ENCODE measurements at regions not wholly inside any gene's neighbourhood (a gene's known extent, or its start where the extent isn't known, plus 50 kb on each side); places are given as distances from the start of the nearest gene placed in this dataset.
A peak's percentile ranks its signal among the peaks of the same experiment; 100 is the strongest.

- DNase-seq (ENCODE audit: low spot score) = no peak
Measured at GRCh38 chr10:128617532-128617931, 491.3 kb upstream of the MKI67 start.

GRCh38 chr10:128622706-128623105 is 496.5 kb upstream of the MKI67 start:
- no peak for DNase-seq (ENCODE audit: low spot score)

GRCh38 chr10:128623776-128624175 is 497.6 kb upstream of the MKI67 start:
- DNase-seq (ENCODE audit: low spot score) = no peak

DNA sequence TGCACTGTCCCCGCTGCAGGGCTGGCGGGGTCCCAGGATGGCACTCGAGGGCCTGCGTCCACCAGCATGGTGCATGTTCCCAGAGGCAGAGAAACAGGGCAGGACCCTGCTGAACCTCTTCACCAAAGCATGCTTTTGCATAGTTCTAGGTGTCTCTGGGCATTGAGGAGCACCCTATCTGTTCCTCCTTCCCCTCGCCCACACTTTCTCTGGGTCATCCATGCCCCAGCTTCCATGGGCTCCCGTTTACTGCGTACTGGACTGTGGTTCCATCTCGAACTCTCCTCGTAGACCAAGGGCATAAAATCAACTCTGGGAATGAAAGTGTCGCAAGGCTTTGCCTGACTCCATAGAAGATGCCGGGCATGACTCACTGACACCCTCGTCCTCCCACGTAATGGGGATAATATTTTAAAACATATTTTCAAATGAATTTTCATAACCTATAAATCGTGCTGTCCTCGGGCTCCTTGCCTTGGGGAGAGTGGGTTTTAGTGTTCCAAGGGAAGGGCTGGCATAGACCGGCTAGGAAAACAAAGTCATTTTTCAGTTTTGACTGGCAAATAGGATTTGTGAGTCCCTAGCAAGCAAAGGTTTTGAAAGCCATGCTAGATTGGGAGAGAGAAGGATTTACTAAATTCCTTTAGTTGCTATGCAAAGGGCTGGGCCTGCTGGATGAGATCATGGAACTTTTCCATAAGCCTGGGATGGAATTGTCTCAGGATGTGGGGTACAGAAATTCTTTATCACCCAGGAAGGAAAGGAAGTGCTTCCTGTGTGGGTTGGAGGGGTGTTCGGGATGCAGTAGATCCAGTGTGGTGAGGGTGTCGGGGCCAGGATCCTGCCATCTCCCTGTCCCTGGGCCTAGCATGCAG is 498.7 kb upstream of the MKI67 start:
- DNase-seq (ENCODE audit: low spot score) = no peak

DNA sequence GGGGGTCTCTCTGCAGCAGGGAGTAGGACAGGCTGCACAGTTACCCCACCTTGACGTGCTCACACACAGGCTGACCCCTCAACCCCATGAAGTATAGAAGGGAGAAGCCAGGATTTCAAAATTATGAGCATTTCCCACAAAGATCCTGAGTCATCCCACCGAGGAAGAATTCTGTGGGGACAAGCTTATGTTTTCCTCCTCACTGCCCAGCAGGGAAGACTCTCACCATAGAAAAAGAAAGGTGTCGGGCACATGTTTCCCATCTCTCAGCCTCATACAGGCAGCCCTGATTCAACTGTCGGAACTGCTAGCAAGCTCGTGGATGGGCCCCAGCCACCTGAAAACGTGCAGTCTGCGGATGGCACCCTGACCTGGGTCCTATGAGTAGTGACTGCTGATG is 499.7 kb upstream of the MKI67 start:
- no peak for DNase-seq (ENCODE audit: low spot score)

DNA sequence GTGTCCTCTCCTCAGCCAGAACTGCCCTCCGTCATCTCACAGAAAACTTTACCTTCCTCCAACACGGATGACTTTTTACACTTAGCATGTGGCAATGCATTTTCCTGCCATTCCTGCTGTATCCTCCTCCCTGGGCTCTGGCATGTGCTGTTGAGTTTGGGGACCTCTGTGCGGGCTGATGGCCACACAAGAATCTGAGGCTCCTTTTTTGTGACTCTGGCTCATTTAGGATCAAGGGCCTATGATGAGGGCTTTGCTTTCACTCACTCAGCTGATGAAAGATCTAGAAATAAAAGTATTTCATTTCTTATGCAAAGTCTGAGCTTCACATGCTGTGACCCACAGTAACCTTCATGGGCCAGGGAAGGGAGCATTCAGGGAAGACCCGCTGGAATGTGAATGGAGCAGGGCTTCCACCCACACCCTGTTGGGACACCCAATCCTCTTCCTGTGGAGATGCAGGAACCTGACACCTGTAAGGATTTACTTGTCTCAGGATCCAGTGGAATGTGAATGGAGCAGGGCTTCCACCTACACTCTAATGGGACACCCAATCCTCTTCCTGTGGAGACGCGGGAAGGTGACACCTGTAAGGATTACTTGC is 500.3 kb upstream of the MKI67 start:
- DNase-seq (ENCODE audit: low spot score) = peak; percentile 71

DNA sequence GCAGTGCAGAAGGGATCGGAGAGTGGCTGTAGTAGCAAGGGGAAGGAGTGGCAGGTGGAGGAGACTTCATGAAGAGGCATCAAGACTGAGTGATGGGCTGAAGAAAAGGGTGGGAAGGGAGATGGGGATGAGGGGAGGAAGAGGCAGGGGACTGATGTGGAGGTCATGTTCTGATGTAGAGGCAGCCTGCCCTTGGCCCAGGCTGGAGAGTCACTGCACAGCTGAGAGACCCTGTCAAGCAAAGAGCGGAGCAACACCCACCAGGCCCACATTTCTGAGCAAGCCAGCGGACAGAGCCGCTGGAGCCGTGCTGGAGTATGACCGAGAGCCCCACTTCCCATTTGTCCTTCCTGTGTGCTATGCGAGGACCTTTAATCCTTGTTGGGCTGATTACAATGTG is 501.6 kb upstream of the MKI67 start:
- no peak for DNase-seq (ENCODE audit: low spot score)

GRCh38 chr10:128628252-128628651 is 502.0 kb upstream of the MKI67 start:
- DNase-seq (ENCODE audit: low spot score) = no peak

GRCh38 chr10:128629111-128630096 is 503.2 kb upstream of the MKI67 start:
- peak; percentile 86 for DNase-seq (ENCODE audit: low spot score)

- peak; percentile 58 for DNase-seq (ENCODE audit: low spot score)
Measured at GRCh38 chr10:128630787-128631252, 504.6 kb upstream of the MKI67 start.

DNA sequence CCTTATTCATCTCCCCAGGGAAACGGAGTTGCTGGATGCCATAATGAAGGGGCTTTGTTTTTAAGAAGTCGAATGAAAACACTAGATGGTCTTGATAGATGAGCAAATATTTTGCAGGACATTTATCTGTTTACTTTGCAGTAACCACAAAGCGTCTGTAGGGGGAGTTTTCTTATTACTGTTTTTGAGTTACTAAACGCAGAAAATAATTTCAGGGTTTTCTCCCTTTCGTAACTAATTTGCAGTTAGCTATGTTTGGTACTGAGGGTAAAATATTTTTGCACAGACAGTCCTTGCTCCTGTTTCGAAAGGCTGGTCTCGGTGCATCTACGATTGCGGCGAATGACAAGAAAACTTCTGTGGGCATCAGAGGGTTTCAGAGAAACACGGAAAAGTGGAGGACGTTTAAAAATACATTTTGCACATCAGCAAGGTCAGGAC is 505.6 kb upstream of the MKI67 start:
- no peak for DNase-seq (ENCODE audit: low spot score)

DNA sequence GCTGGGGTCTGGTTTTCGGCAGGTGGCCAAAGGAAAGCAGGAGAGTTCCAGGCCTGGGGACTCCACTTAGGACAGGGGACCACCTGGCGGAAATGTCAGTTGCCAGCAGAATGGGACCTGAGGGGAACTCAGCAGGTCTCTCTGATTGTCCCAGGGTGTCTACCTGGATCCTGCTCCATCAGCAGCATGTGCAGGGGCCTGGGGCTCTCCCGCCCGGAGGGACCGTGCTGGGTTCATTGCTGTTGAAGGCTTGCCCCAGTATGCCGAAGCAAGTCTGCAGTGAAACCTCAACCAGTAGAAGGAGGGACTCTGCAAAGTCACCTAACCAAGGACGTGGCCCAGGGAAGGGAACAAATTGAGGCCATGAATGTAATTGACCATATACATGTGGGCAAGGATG is 506.5 kb upstream of the MKI67 start:
- DNase-seq (ENCODE audit: low spot score) = no peak

DNA sequence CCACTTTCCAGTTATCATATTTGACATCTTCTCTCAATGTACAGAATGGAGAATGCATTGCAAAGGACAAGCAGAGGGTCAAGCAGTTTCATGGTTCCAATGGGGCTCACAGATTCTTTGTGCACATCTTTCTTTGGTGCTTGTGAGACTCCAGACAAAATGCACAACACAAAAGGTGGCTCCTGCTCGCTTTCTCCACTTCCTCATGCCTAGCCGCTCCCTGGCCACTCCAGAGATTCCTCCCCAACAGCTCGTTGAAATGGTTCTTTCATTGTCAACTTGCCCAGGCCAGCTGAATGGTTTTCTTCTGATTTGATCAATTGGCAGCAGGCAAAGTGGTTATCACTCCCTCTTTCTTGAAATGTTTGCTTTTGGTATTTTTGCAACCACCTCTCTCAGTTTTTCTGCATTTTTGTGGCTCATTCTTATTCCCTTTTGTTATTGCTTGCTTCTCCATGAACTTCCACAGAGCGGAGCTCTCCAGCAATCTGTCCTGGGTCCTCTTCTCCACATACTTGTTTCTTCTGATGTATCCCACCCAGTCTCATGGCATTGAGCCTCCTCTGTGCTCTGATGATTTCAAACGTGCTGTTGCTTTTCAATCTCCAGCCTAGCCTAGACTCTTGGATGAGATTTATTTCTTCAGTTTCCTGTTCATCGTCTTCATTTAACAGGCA is 507.8 kb upstream of the MKI67 start:
- DNase-seq (ENCODE audit: low spot score) = no peak

GRCh38 chr10:128642023-128642422 is 515.8 kb upstream of the MKI67 start:
- DNase-seq (ENCODE audit: low spot score) = no peak

- DNase-seq (ENCODE audit: low spot score) = no peak
Measured at GRCh38 chr10:128642502-128642901, 516.3 kb upstream of the MKI67 start.

DNA sequence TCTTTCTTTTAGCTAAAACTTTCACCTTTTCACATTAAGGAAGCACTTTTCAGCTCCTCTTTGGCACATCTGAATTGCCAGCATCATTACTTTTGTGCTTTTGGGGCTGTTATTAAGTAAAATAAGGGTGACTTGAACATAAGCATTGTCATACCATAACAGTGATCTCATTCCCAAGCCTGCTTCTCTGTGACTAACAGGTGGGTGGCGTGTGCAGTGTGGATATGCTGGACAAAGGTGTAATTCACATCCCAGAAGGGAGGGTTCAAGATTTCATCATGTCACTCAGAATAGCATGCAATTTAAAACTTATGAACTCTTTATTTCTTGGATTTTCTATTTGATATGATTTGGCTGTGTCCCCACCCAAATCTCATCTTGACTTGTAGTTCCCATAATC is 517.4 kb upstream of the MKI67 start:
- DNase-seq (ENCODE audit: low spot score) = no peak

DNA sequence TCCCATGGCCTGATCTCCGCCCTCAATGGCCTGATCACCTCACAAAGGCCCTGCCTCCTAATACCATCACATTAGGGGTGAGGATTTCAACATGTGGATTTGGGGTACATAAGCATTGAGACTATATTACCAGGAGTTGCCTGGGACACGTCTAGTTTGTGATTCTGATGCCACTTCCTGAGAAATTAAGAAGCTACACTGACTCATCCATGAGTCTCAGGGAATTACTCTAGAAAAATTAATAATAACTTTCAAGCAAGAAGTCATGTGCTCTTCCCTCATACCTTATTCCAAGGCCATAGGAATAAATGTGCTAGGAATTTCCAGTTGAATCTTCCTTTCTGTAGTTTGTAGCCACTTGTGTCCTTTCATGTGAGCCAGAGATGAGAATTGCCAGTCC is 519.3 kb upstream of the MKI67 start:
- DNase-seq (ENCODE audit: low spot score) = no peak

- no peak for DNase-seq (ENCODE audit: low spot score)
Measured at GRCh38 chr10:128646956-128647355, 520.7 kb upstream of the MKI67 start.

DNA sequence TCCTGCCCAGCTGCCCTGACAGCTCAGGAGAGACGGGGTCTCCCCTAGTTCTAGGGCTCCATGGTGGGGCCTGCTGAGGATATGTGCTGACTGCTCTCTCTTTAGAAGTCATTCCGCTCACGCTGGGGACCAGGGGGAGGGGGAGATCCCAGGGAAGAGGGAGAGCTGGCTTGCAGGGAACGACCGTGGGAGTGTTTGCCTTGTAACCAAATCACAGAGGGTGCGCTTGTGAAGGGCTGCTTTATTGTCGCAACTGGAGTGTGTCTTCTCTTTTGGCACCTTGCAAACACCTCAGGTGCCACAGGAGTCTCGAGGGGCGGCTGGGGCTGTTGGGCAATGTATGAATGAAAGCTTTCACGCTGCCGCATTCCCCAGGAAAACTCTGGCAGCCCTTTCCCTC is 531.3 kb upstream of the MKI67 start:
- DNase-seq (ENCODE audit: low spot score) = no peak

GRCh38 chr10:128660726-128661125 is 534.5 kb upstream of the MKI67 start:
- peak; percentile 7 for DNase-seq (ENCODE audit: low spot score)

DNA sequence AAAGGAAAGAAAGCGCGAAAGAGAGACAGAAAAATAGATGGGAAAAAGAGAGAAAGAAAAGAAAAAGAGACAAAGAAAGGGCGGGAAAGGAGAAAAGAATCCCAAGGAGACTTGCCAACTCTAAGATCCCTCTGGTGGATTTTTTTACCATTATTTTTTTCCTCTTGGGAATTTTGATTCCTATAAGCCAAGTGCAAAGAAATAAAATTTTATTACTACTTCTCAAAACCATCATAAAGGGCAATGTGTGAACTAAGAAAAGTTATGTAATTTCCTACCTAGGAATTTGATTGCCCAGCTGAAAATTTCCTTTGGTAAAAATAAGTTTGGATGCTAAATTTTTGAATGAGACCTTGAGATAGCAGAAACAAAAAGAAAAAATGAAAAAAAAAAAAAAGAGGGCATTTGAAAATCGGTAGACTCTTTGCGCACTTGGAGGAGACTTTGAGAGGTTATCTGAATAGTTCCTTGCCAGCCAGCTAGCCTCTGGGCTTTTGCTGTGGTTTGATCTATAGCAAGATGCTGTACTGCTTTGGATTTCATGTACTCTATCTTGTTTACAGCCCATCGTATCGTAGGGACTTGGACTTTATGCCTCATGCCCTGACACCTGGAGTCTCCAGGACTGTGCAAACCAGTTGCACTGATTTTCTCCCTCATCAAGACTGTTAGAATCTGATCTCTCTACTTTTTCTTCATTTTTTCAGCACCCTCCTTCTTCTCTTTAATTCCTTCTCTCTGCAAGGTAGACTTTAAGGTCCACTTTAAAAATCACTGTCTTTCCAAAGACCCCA is 535.4 kb upstream of the MKI67 start:
- no peak for DNase-seq (ENCODE audit: low spot score)

All from SW480 (cell line).